ENCODE measurements at regions not wholly inside any gene's neighbourhood (a gene's known extent, or its start where the extent isn't known, plus 50 kb on each side); places are given as distances from the start of the nearest gene placed in this dataset.

DNA sequence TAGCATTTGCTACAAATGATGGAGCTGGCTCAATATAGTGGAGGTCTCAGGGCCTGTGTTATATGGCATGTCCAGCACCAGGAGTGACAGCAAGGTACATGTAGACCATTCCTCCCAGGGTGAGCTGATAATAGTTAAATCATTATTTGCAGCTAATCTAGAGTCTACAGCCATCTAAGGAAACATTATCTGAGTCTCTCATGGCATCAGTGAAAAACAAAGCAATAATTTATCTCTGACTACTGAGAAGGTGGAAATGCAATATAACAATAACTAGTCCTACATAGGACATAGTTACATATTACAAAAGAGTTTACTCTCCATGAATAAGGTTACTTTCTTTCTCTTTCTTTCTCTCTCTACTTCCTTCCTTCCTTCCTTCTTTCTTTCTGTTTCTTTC is 143.4 kb upstream of the KCNK2 start:
- H3K36me3 Mint-ChIP-seq (ENCODE audit: low read depth), result no peaks in the 10 kb centered on the region
- DNase-seq, result no peak
- peaks cover 14% of the 10 kb centered on the region for H3K4me1 Mint-ChIP-seq
- TF ChIP-seq, protein P1, sequence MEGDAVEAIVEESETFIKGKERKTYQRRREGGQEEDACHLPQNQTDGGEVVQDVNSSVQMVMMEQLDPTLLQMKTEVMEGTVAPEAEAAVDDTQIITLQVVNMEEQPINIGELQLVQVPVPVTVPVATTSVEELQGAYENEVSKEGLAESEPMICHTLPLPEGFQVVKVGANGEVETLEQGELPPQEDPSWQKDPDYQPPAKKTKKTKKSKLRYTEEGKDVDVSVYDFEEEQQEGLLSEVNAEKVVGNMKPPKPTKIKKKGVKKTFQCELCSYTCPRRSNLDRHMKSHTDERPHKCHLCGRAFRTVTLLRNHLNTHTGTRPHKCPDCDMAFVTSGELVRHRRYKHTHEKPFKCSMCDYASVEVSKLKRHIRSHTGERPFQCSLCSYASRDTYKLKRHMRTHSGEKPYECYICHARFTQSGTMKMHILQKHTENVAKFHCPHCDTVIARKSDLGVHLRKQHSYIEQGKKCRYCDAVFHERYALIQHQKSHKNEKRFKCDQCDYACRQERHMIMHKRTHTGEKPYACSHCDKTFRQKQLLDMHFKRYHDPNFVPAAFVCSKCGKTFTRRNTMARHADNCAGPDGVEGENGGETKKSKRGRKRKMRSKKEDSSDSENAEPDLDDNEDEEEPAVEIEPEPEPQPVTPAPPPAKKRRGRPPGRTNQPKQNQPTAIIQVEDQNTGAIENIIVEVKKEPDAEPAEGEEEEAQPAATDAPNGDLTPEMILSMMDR (IDR thresholded peaks at IDR 0.05), result no peak
- H3K4me3 Mint-ChIP-seq, result no peak overlapping the region
- H3K27ac Mint-ChIP-seq, result no peak overlapping the region
- H3K9me3 Mint-ChIP-seq, result no peaks in the 10 kb centered on the region
- peaks cover 7% of the 10 kb centered on the region for H3K27me3 Mint-ChIP-seq (ENCODE audit: low read depth, poor library complexity)

DNA sequence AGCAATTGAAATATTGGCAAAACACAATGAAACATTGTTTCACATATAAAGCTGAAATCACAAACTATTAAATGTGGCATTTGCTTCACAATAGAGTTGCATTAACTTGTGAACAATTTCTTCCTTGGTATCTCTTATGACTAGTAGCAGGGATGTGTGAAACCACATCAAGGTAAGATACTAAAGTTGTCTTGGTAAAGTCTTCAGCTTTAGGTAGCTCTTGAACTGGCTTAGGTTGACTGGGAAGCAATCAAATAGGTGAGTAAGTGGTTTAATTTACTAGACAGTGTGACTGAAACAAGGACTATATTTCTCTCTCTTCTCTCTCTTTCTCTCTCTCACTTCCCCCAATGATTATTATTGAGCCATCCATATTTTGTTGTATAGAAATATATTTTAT is 141.5 kb upstream of the KCNK2 start:
- Mint-ChIP-seq H3K27me3 (ENCODE audit: low read depth, poor library complexity) (peaks cover 2% of the 10 kb centered on the region), H3K4me3 (no peak overlapping the region), H3K4me1 (no peaks in the 10 kb centered on the region), H3K9me3 (no peaks in the 10 kb centered on the region), H3K36me3 (ENCODE audit: low read depth) (no peaks in the 10 kb centered on the region), H3K27ac (no peak overlapping the region)
- TF ChIP-seq, protein P1 (IDR thresholded peaks at IDR 0.05), result no peak
- DNase-seq, result no peak

DNA sequence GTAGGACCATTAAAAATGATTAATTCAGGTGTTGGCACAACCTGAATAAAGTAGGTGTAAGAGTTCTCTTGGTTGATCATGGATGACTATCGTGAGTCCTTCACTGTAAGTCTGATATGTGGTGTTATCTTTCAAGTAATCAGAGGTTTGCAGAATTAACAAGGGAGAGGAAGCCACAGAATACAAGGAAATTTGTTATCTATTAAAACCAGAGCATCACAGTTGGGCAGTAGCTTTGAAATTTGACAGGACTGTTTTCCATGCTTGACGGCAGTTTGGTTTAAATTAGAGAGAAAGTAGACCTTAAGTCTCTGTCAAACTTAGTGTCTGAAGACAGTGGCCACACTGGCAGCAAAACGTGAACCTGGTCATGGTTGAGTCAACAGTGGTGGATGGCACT is 139.5 kb upstream of the KCNK2 start:
- Mint-ChIP-seq H3K27ac (no peak overlapping the region), H3K4me1 (no peaks in the 10 kb centered on the region), H3K4me3 (no peak overlapping the region), H3K9me3 (no peaks in the 10 kb centered on the region), H3K36me3 (ENCODE audit: low read depth) (no peaks in the 10 kb centered on the region), H3K27me3 (ENCODE audit: low read depth, poor library complexity) (peaks cover 7% of the 10 kb centered on the region)
- TF ChIP-seq, protein P1 (IDR thresholded peaks at IDR 0.05), result no peak
- DNase-seq, result no peak

DNA sequence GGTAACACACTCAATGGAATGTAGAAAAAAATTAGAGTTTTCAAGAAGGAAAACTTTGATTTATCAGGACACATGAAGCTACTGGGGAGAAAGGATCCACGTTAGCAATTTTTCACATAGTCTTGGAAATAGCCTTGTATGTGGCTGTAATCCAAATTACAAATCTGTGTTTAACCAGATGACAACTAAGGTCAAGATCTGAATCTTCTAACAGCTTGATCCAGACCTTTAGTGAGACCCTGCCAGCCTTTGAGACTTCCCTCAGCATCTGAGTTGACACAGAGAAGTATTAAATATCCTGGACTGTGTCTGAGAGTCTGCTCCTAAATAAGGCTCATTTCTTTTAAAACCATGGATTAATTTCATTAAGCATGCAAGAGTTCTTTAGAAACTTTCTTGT is 135.9 kb upstream of the KCNK2 start:
- Mint-ChIP-seq H3K4me1 (no peaks in the 10 kb centered on the region), H3K27me3 (ENCODE audit: low read depth, poor library complexity) (peaks cover 10% of the 10 kb centered on the region), H3K4me3 (no peak overlapping the region), H3K9me3 (no peaks in the 10 kb centered on the region), H3K36me3 (ENCODE audit: low read depth) (no peaks in the 10 kb centered on the region), H3K27ac (no peak overlapping the region)
- TF ChIP-seq, protein P1 (IDR thresholded peaks at IDR 0.05), result no peak
- no peak for DNase-seq

DNA sequence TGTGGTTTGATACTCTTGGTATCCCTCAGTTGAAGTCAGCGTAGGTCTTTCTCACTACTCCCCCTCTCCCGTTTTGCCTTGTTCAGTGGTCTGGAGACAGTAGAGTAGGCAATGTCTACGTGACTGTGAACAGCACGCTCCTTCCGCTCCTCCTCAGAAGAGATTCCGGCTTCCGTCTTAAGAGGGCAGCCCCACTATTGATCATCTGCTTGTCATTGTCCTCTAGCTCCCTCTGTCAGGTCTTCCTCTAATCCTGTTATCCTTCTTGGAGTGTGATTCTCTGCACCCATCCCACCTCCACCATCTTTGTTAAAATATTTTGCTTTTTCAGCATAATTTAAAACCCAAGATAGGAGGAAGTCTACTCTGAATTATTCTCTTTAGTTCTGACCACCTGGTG is 129.9 kb upstream of the KCNK2 start:
- peaks cover 17% of the 10 kb centered on the region for H3K4me1 Mint-ChIP-seq
- no peak for DNase-seq
- H3K4me3 Mint-ChIP-seq, result no peak overlapping the region
- peaks cover 13% of the 10 kb centered on the region for H3K27me3 Mint-ChIP-seq (ENCODE audit: low read depth, poor library complexity)
- no peak overlapping the region for H3K27ac Mint-ChIP-seq
- H3K9me3 Mint-ChIP-seq, result peaks cover 3% of the 10 kb centered on the region
- TF ChIP-seq, protein P1 (IDR thresholded peaks at IDR 0.05), result no peak
- no peaks in the 10 kb centered on the region for H3K36me3 Mint-ChIP-seq (ENCODE audit: low read depth)

DNA sequence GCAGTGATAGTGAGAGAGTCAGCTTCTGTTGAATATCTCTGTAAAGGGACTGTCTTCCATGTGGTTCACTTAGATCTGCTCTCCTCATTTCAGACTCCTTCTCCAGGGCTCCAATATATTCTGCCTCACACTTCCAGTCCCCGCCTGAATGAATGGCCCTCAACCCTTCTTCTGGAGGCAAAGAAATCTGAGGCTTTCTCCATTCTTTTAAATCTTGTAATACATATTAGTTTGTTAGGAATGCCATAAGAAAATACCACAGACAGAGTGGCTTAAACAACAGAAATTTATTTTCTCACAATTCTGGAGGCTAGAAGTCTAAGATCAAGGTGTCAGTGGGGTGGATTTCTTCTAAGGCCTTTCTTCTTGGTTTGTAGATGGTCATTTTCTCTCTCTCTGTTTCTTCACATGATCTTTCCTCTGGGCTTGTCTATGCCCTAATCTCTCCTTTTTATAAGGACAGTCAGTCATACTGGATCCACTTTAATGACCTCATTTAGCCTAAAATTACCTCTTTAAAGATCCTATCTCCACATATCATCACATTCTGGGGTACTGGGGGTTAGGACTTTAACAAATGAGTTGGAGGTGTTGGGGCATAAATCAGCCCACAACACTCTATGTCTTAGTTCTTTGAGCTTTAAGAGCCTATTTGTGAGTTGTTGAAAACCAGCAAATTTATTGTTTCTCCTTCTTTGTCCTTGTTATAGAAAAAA is 128.5 kb upstream of the KCNK2 start:
- Mint-ChIP-seq H3K36me3 (ENCODE audit: low read depth) (no peaks in the 10 kb centered on the region), H3K27me3 (ENCODE audit: low read depth, poor library complexity) (peaks cover 14% of the 10 kb centered on the region), H3K9me3 (peaks cover 7% of the 10 kb centered on the region), H3K27ac (no peak overlapping the region), H3K4me3 (no peak overlapping the region), H3K4me1 (peaks cover 17% of the 10 kb centered on the region)
- TF ChIP-seq, protein P1 (IDR thresholded peaks at IDR 0.05), result no peak
- DNase-seq, result no peak
